Endothelial cell of umbilical vein (primary cell): ENCODE measurements at regions not wholly inside any gene's neighbourhood (a gene's known extent, or its start where the extent isn't known, plus 50 kb on each side); places are given as distances from the start of the nearest gene placed in this dataset.
"Not testable (repeated sequence)": the region's sequence is repeated elsewhere in the genome, so short reads cannot be mapped to it uniquely, and the experiment has no call there.

Experiments
- BruUV-seq: library from RNA; stranded (reverse); fragments of 400-500 nt; replicated peaks from 2 replicates; lab custom pipeline; 2021; lab: Mats Ljungman, UMichigan
- CTCF ChIA-PET: fragments of 300-600, 350-600 bp; sonication (Branson Sonifier 250); formaldehyde crosslinking; loops from one replicate; lab custom pipeline; 2021; ENCODE audit warnings: antibody characterized with exemption, inconsistent platforms; lab: Charles Lee
- POLR2A ChIA-PET: fragments of 300-600, 350-600 bp; sonication (Branson Sonifier 250); formaldehyde crosslinking; loops from one replicate; lab custom pipeline; 2021; ENCODE audit warnings: antibody characterized with exemption, inconsistent platforms; lab: Charles Lee
- DNase-seq: peaks from one replicate; pipeline ENCODE4 v3.0.0-alpha.2; 2011; ENCODE audit warnings: low read depth, low spot score
- FAIRE-seq: peaks from 2 replicates; lab custom pipeline; 2011; peaks lifted over from hg19 to GRCh38; lab: Jason Lieb, UNC
- H2AFZ ChIP-seq: 2 replicates; pipeline ENCODE4 v1.6.0; 2012; ENCODE audit warnings: low read depth, low read length, control low read depth, inconsistent platforms
- H3K27ac ChIP-seq: 2 replicates; pipeline ENCODE4 v1.5.1; 2011; ENCODE audit warnings: low read depth, mild to moderate bottlenecking, control low read depth, low read length, moderate library complexity; ENCODE audit not compliant: insufficient read depth
- H3K27me3 ChIP-seq, 2 experiments: 2 replicates each; pipeline versions ENCODE4 v1.6.0 to v1.6.1; 2011; ENCODE audit warnings: low read length in 2 of 2, mixed read lengths in 1 of 2; ENCODE audit not compliant: control insufficient read depth in 2 of 2, insufficient read depth in 2 of 2
- H3K36me3 ChIP-seq, 2 experiments: 2 replicates in 1 of 2; 3 replicates in 1 of 2; pipeline ENCODE4 v1.5.1; 2011; ENCODE audit warnings: low read length in 2 of 2, mild to moderate bottlenecking in 1 of 2, moderate library complexity in 1 of 2; ENCODE audit not compliant: control insufficient read depth in 2 of 2, insufficient read depth in 2 of 2; ENCODE audit errors: extremely low read depth in 1 of 2
- H3K4me1 ChIP-seq: 3 replicates; pipeline ENCODE4 v1.5.1; 2011; ENCODE audit warnings: mild to moderate bottlenecking, low read length; ENCODE audit not compliant: control insufficient read depth, insufficient read depth; ENCODE audit errors: extremely low read depth
- H3K4me2 ChIP-seq: 2 replicates; pipeline ENCODE4 v1.6.1; 2011; ENCODE audit warnings: low read length, control low read depth, mixed read lengths; ENCODE audit not compliant: insufficient read depth
- H3K4me3 ChIP-seq, 3 experiments: fragments of 200-600 bp in 1 of 3; sonication (generic), shearing (Covaris generic) in 1 of 3; replicated peaks in 1 of 3; 2 replicates each; pipeline ENCODE4 v1.5.1; 2011 to 2016; ENCODE audit warnings: control low read depth in 3 of 3, low read length in 3 of 3, mild to moderate bottlenecking in 2 of 3, inconsistent platforms in 1 of 3, low read depth in 1 of 3, moderate library complexity in 1 of 3; ENCODE audit not compliant: insufficient read depth in 1 of 3
- H3K79me2 ChIP-seq: 2 replicates; pipeline ENCODE4 v1.6.0; 2012; ENCODE audit warnings: low read length, inconsistent platforms; ENCODE audit not compliant: control insufficient read depth, insufficient read depth
- H3K9ac ChIP-seq: replicated peaks from 2 replicates; pipeline ENCODE3; 2011; ENCODE audit warnings: low read length, control low read depth; ENCODE audit not compliant: insufficient read depth; ENCODE audit errors: extremely low read depth
- H3K9me1 ChIP-seq: replicated peaks from 3 replicates; pipeline ENCODE4 v1.6.0; 2011; ENCODE audit warnings: mild to moderate bottlenecking, low read length; ENCODE audit not compliant: control insufficient read depth, insufficient read depth; ENCODE audit errors: extremely low read depth
- H3K9me3 ChIP-seq: replicated peaks from 2 replicates; pipeline ENCODE4 v1.5.1; 2012; ENCODE audit warnings: low read length, inconsistent platforms; ENCODE audit not compliant: control insufficient read depth, insufficient read depth
- H4K20me1 ChIP-seq: replicated peaks from 2 replicates; pipeline ENCODE3; 2011; ENCODE audit warnings: mild to moderate bottlenecking, low read length; ENCODE audit not compliant: control insufficient read depth, insufficient read depth; ENCODE audit errors: extremely low read depth
- CTCF ChIP-seq, 2 donors: IDR thresholded peaks; 1 replicate in 1 of 2; 2 replicates in 1 of 2; pipeline ENCODE4 v1.5.1; 2011; ENCODE audit warnings: low read length in 2 of 2, mild to moderate bottlenecking in 2 of 2, moderate library complexity in 2 of 2, control low read depth in 1 of 2, inconsistent platforms in 1 of 2, low read depth in 1 of 2; ENCODE audit not compliant: insufficient read depth in 1 of 2; ENCODE audit errors: extremely low read depth in 1 of 2
- EZH2 ChIP-seq: IDR thresholded peaks from 2 replicates; pipeline ENCODE4 v1.6.1; 2012; ENCODE audit warnings: borderline replicate concordance, low read depth, mild to moderate bottlenecking, moderate library complexity, low read length, inconsistent platforms; ENCODE audit not compliant: severe bottlenecking
- FOS ChIP-seq: IDR thresholded peaks from 2 replicates; pipeline ENCODE4 v1.6.1; 2011; ENCODE audit warnings: mild to moderate bottlenecking, low read length, moderate library complexity, borderline replicate concordance; ENCODE audit not compliant: insufficient read depth
- GATA2 ChIP-seq: IDR thresholded peaks from 2 replicates; pipeline ENCODE4 v1.7.0; 2011; ENCODE audit warnings: low read depth, mild to moderate bottlenecking, moderate library complexity, mixed read lengths, low read length; ENCODE audit not compliant: insufficient read length, insufficient read depth
- JUN ChIP-seq: IDR thresholded peaks from 2 replicates; pipeline ENCODE4 v1.6.1; 2011; ENCODE audit warnings: borderline replicate concordance, low read depth; ENCODE audit not compliant: insufficient read length, insufficient read depth
- MYC ChIP-seq: IDR thresholded peaks from one replicate; pipeline ENCODE4 v1.6.1; 2011; ENCODE audit warnings: mild to moderate bottlenecking, low read depth, low read length
- POLR2A ChIP-seq: IDR thresholded peaks from 2 replicates; pipeline ENCODE4 v1.6.1; 2012; ENCODE audit warnings: low read depth, mild to moderate bottlenecking, control low read depth, low read length
- POLR2AphosphoS5 ChIP-seq: IDR thresholded peaks from 2 replicates; pipeline ENCODE4 v1.6.1; 2012; ENCODE audit warnings: low read depth, mild to moderate bottlenecking, control low read depth, low read length, moderate library complexity; ENCODE audit not compliant: insufficient read depth
- dilution Hi-C: fragments of 300-500 bp; cut with MboI; formaldehyde crosslinking; loops from one replicate; pipeline ENCODE4 v1.15.0; 2019; ENCODE audit warnings: low sequenced_read_pairs; ENCODE audit not compliant: extremely low pct_ligation_motif_present
- intact Hi-C: fragments of 100-400 bp; cut with micrococcal nuclease; formaldehyde crosslinking; loops from one replicate; pipeline ENCODE4 v1.10.0; 2022
- TF ChIP-seq, protein P1 (sequence below): IDR thresholded peaks from 2 replicates; pipeline ENCODE4 v1.6.1; 2011; ENCODE audit not compliant: insufficient read depth, insufficient read length

GRCh38 chr13:50627111-50627510 lies 216.4 kb downstream of the DLEU7 start:
- intact Hi-C loops: no loop called here
- dilution Hi-C loops: no loop called here
- Histone ChIP-seq H3K4me3 (no peak overlapping the region), H3K27me3 (no peaks in the 10 kb centered on the region), H3K4me2 (no peak overlapping the region), H3K4me1 (no peaks in the 10 kb centered on the region), H4K20me1 (no peaks in the 10 kb centered on the region), H2AFZ (no peak overlapping the region), H3K36me3 (no peaks in the 10 kb centered on the region), H3K9me1 (no peaks in the 10 kb centered on the region), H3K9ac (no peak overlapping the region), H3K9me3 (no peaks in the 10 kb centered on the region), H3K79me2 (no peaks in the 10 kb centered on the region), H3K27ac (no peak overlapping the region)
- BruUV-seq: no TSS peak
- ChIA-PET CTCF (interaction anchor here (1.1 kb wide), 1 partner anchor 25 kb away, joined by 3 read pairs; no protein-coding TSS in a partner anchor), POLR2A (no interaction called here)
- TF ChIP-seq EZH2 (no peak), POLR2A (no peak), FOS (no peak), GATA2 (no peak), MYC (no peak), JUN (no peak), POLR2AphosphoS5 (no peak), CTCF (IDR thresholded peaks at IDR 0.05; ENCODE audit: extremely low read depth in 1 of 2, insufficient read depth in 1 of 2, low read depth in 1 of 2, low read length in 2 of 2) (no peak)
- TF ChIP-seq, protein P1, sequence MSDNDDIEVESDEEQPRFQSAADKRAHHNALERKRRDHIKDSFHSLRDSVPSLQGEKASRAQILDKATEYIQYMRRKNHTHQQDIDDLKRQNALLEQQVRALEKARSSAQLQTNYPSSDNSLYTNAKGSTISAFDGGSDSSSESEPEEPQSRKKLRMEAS: no peak
- FAIRE-seq (no peak), DNase-seq (no peak)

GRCh38 chr13:50628512-50628911 lies 215.0 kb downstream of the DLEU7 start:
- H3K4me1 ChIP-seq, H3K27ac ChIP-seq, H3K4me2 ChIP-seq, H4K20me1 ChIP-seq, dilution Hi-C loops, intact Hi-C loops, POLR2A ChIA-PET, H3K4me3 ChIP-seq, DNase-seq, H3K79me2 ChIP-seq, FAIRE-seq, H3K27me3 ChIP-seq, H3K36me3 ChIP-seq, H3K9me1 ChIP-seq, BruUV-seq, CTCF ChIA-PET, H3K9ac ChIP-seq, H3K9me3 ChIP-seq, H2AFZ ChIP-seq: not testable (repeated sequence)
